ENCODE measurements at regions not wholly inside any gene's neighbourhood (a gene's known extent, or its start where the extent isn't known, plus 50 kb on each side); places are given as distances from the start of the nearest gene placed in this dataset.

- Histone ChIP-seq H3K36me3 (ENCODE audit: control insufficient read depth, insufficient read depth, low read length) (no peaks in the 10 kb centered on the region), H2AFZ (replicated peaks; ENCODE audit: low read length, poor library complexity) (no peak overlapping the region), H2AK5ac (ENCODE audit: low read depth, low read length) (no peak overlapping the region), H3K9me3 (ENCODE audit: control insufficient read depth, insufficient read depth, low read length) (peaks cover 3% of the 10 kb centered on the region), H3K4me3 (ENCODE audit: insufficient read depth, low read depth, low read length) (no peak overlapping the region), H3K9ac (ENCODE audit: low read depth, low read length) (no peak overlapping the region), H4K5ac (ENCODE audit: low read depth, low read length) (no peak overlapping the region), H4K8ac (ENCODE audit: low read depth in 2 of 2, low read length in 2 of 2) (no peak overlapping the region), H2BK20ac (ENCODE audit: low read depth, low read length) (no peak overlapping the region), H3K27ac (ENCODE audit: insufficient read depth, low read length) (no peak overlapping the region), H2BK5ac (ENCODE audit: low read depth, low read length, poor library complexity, severe bottlenecking) (no peak overlapping the region), H3K4me2 (ENCODE audit: low read depth, low read length) (no peak overlapping the region), H3K18ac (ENCODE audit: low read depth, low read length) (no peak overlapping the region), H3K4ac (ENCODE audit: low read depth, low read length) (no peak overlapping the region), H2BK120ac (ENCODE audit: low read depth, low read length) (no peak overlapping the region), H4K91ac (ENCODE audit: insufficient read depth, low read depth, low read length) (no peak overlapping the region), H3K23ac (ENCODE audit: low read depth, low read length) (no peak overlapping the region), H4K20me1 (ENCODE audit: insufficient read depth, low read length) (no peaks in the 10 kb centered on the region), H3K79me1 (ENCODE audit: low read depth in 1 of 2, low read length in 2 of 2) (no peaks in the 10 kb centered on the region), H3K14ac (replicated peaks; ENCODE audit: low read depth, low read length) (no peak overlapping the region), H3K4me1 (ENCODE audit: control insufficient read depth, insufficient read depth, low read length) (no peaks in the 10 kb centered on the region), H2AK9ac (replicated peaks; ENCODE audit: low read depth, low read length, poor library complexity) (no peak overlapping the region), H2BK15ac (ENCODE audit: low read depth, low read length) (no peak overlapping the region), H3K9me1 (ENCODE audit: insufficient read depth, low read length) (no peaks in the 10 kb centered on the region), H3K27me3 (ENCODE audit: control insufficient read depth, insufficient read depth, low read length) (no peaks in the 10 kb centered on the region), H3K56ac (ENCODE audit: extremely low read depth, insufficient read depth, low read length) (no peak overlapping the region)
- intact Hi-C loops (cut with micrococcal nuclease) (no loop called here), dilution Hi-C loops (cut with HindIII; ENCODE audit: low sequenced_read_pairs, unreplicated experiment) (no loop called here), in situ Hi-C loops (cut with MboI; ENCODE audit: low sequenced_read_pairs) (no loop called here)
- CTCF ChIA-PET, result no interaction called here
- no CpG with 5 or more reads among the region's 2 CpGs for WGBS, 2 experiments (ENCODE audit: extremely low coverage in 2 of 2, insufficient read length in 1 of 2)
- ATAC-seq (ENCODE audit: low read depth) (no peak), DNase-seq (no peak)
- POLR2A ChIA-PET (ENCODE audit: unreplicated experiment), result no interaction called here
- no TSS peak for BruUV-seq (replicated peaks)
- no peak for TF ChIP-seq RCOR1 (IDR thresholded peaks at IDR 0.05; ENCODE audit: insufficient replicate concordance, low read length)
- TF ChIP-seq RAD21 (IDR thresholded peaks at IDR 0.05; ENCODE audit: low read length), result no peak
- no peak for TF ChIP-seq MAZ (IDR thresholded peaks at IDR 0.05; ENCODE audit: borderline replicate concordance, low read depth, low read length)
- no peak for TF ChIP-seq SMC3 (IDR thresholded peaks at IDR 0.05; ENCODE audit: low read depth, low read length)
- TF ChIP-seq CHD1 (IDR thresholded peaks at IDR 0.05; ENCODE audit: low read depth, low read length), result no peak
- no peak for TF ChIP-seq MXI1 (IDR thresholded peaks at IDR 0.05; ENCODE audit: borderline replicate concordance, low read depth, low read length)
- no peak for TF ChIP-seq NFE2L2 (IDR thresholded peaks at IDR 0.05; ENCODE audit: low read depth, low read length)
- TF ChIP-seq BHLHE40 (IDR thresholded peaks at IDR 0.05; ENCODE audit: low read depth, low read length), result no peak
- TF ChIP-seq CTCF (conservative IDR thresholded peaks at IDR 0.05; ENCODE audit: low read depth, low read length), result no peak
- TF ChIP-seq ELK1 (IDR thresholded peaks at IDR 0.05; ENCODE audit: borderline replicate concordance, low read depth, low read length), result no peak
Observed at GRCh38 chr11:91654686-91655085, 569.9 kb upstream of the FAT3 start.

All from IMR-90 (cell line).